ENCODE measurements at regions not wholly inside any gene's neighbourhood (a gene's known extent, or its start where the extent isn't known, plus 50 kb on each side); places are given as distances from the start of the nearest gene placed in this dataset.
"Not testable (repeated sequence)": the region's sequence is repeated elsewhere in the genome, so short reads cannot be mapped to it uniquely, and the experiment has no call there.

- no peaks in the 10 kb centered on the region for H3K27me3 ChIP-seq
- no peak for DNase-seq
- TF ChIP-seq POLR2A (IDR thresholded peaks at IDR 0.05), result no peak
- no peak for TF ChIP-seq CTCF (IDR thresholded peaks at IDR 0.05)
- H3K27ac ChIP-seq, result no peak overlapping the region
- H3K4me3 ChIP-seq, result no peak overlapping the region
- no peaks in the 10 kb centered on the region for H3K4me1 ChIP-seq
- no peaks in the 10 kb centered on the region for H3K9me3 ChIP-seq
- no peaks in the 10 kb centered on the region for H3K36me3 ChIP-seq
- intact Hi-C loops (cut with DNase I; ENCODE audit: low total_unique reads), result no loop called here
Observed at GRCh38 chrX:139475432-139475831, 55.1 kb upstream of the F9 start.

- H3K4me3 ChIP-seq; intact Hi-C loops (cut with DNase I; ENCODE audit: low total_unique reads); H3K9me3 ChIP-seq; DNase-seq; H3K27ac ChIP-seq; H3K36me3 ChIP-seq; H3K4me1 ChIP-seq; H3K27me3 ChIP-seq: not testable (repeated sequence)
Observed at GRCh38 chrX:139461945-139462344, 68.6 kb upstream of the F9 start.

GRCh38 chrX:139454743-139455142 is 75.8 kb upstream of the F9 start:
- Histone ChIP-seq H3K4me1 (no peaks in the 10 kb centered on the region), H3K36me3 (no peaks in the 10 kb centered on the region), H3K9me3 (no peaks in the 10 kb centered on the region), H3K27me3 (no peaks in the 10 kb centered on the region), H3K4me3 (no peak overlapping the region), H3K27ac (no peak overlapping the region)
- intact Hi-C loops (cut with DNase I; ENCODE audit: low total_unique reads), result no loop called here
- TF ChIP-seq CTCF (IDR thresholded peaks at IDR 0.05), result no peak
- no peak for TF ChIP-seq POLR2A (IDR thresholded peaks at IDR 0.05)
- DNase-seq, result no peak

- intact Hi-C loops (cut with DNase I; ENCODE audit: low total_unique reads), result no loop called here
- no peak overlapping the region for H3K27ac ChIP-seq
- no peaks in the 10 kb centered on the region for H3K9me3 ChIP-seq
- DNase-seq, result no peak
- no peaks in the 10 kb centered on the region for H3K27me3 ChIP-seq
- H3K36me3 ChIP-seq, result no peaks in the 10 kb centered on the region
- H3K4me3 ChIP-seq, result no peak overlapping the region
- TF ChIP-seq CTCF (IDR thresholded peaks at IDR 0.05), result no peak
- no peak for TF ChIP-seq POLR2A (IDR thresholded peaks at IDR 0.05)
- H3K4me1 ChIP-seq, result no peaks in the 10 kb centered on the region
Observed at GRCh38 chrX:139448996-139449395, 81.5 kb upstream of the F9 start.

- no peaks in the 10 kb centered on the region for H3K36me3 ChIP-seq
- no peak for DNase-seq
- no peak overlapping the region for H3K27ac ChIP-seq
- H3K9me3 ChIP-seq, result no peaks in the 10 kb centered on the region
- intact Hi-C loops (cut with DNase I; ENCODE audit: low total_unique reads), result no loop called here
- H3K4me1 ChIP-seq, result no peaks in the 10 kb centered on the region
- no peaks in the 10 kb centered on the region for H3K27me3 ChIP-seq
- H3K4me3 ChIP-seq, result no peak overlapping the region
- TF ChIP-seq POLR2A (IDR thresholded peaks at IDR 0.05) (no peak), CTCF (IDR thresholded peaks at IDR 0.05) (no peak)
Observed at GRCh38 chrX:139446832-139447231, 83.7 kb upstream of the F9 start.

- Histone ChIP-seq H3K9me3 (no peaks in the 10 kb centered on the region), H3K4me3 (no peak overlapping the region), H3K4me1 (no peaks in the 10 kb centered on the region), H3K27me3 (no peaks in the 10 kb centered on the region), H3K27ac (no peak overlapping the region), H3K36me3 (no peaks in the 10 kb centered on the region)
- intact Hi-C loops (cut with DNase I; ENCODE audit: low total_unique reads), result no loop called here
- TF ChIP-seq CTCF (IDR thresholded peaks at IDR 0.05) (no peak), POLR2A (IDR thresholded peaks at IDR 0.05) (no peak)
- DNase-seq, result no peak
Observed at GRCh38 chrX:139429913-139430312, 100.6 kb upstream of the F9 start.
